ENCODE measurements at regions not wholly inside any gene's neighbourhood (a gene's known extent, or its start where the extent isn't known, plus 50 kb on each side); places are given as distances from the start of the nearest gene placed in this dataset.

DNA sequence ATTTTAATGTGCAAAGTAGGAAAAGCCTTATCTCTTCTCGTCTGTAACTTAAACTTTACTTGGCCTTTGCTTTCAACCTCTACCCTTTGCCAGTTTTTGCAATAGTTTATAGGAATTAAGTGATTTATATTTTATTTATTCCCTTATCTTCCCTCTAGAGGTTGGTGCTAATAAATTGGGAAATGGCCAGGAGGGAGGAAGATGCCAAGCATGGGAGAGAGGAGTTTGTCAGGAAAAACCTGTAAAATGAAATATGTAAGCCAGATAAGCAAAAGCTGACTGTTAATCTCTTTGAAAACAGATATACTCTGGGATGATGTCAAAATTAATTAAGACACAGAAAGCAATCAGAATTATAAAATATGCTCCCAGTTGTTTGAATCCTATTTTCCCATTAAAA, 484.5 kb downstream of the NR2F1-AS1 start:
- TF ChIP-seq CTCF (IDR thresholded peaks at IDR 0.05; ENCODE audit: low read depth, low read length) = no peak
- no peak overlapping the region for H3K4me3 ChIP-seq (ENCODE audit: low read depth, low read length)

GRCh38 chr5:93092349-93093105, 488.5 kb downstream of the NR2F1-AS1 start:
- 0 out of 2 replicates have a peak, but pooled peaks have one; percentile 24 for TF ChIP-seq CTCF (IDR thresholded peaks at IDR 0.05; ENCODE audit: low read depth, low read length)
- no peak overlapping the region for H3K4me3 ChIP-seq (ENCODE audit: low read depth, low read length)

GRCh38 chr5:93090698-93091097, 490.3 kb downstream of the NR2F1-AS1 start:
- no peak for TF ChIP-seq CTCF (IDR thresholded peaks at IDR 0.05; ENCODE audit: low read depth, low read length)
- H3K4me3 ChIP-seq (ENCODE audit: low read depth, low read length) = no peak overlapping the region

GRCh38 chr5:93088592-93089389, 492.2 kb downstream of the NR2F1-AS1 start:
- TF ChIP-seq CTCF (IDR thresholded peaks at IDR 0.05; ENCODE audit: low read depth, low read length) = no peak
- no peak overlapping the region for H3K4me3 ChIP-seq (ENCODE audit: low read depth, low read length)

- TF ChIP-seq CTCF (IDR thresholded peaks at IDR 0.05; ENCODE audit: low read depth, low read length) = no peak
- H3K4me3 ChIP-seq (ENCODE audit: low read depth, low read length) = no peak overlapping the region
Observed at GRCh38 chr5:93087326-93087725, 493.7 kb downstream of the NR2F1-AS1 start.

GRCh38 chr5:93082981-93083380, 498.0 kb downstream of the NR2F1-AS1 start:
- H3K4me3 ChIP-seq (ENCODE audit: low read depth, low read length) = no peak overlapping the region
- TF ChIP-seq CTCF (IDR thresholded peaks at IDR 0.05; ENCODE audit: low read depth, low read length) = no peak

DNA sequence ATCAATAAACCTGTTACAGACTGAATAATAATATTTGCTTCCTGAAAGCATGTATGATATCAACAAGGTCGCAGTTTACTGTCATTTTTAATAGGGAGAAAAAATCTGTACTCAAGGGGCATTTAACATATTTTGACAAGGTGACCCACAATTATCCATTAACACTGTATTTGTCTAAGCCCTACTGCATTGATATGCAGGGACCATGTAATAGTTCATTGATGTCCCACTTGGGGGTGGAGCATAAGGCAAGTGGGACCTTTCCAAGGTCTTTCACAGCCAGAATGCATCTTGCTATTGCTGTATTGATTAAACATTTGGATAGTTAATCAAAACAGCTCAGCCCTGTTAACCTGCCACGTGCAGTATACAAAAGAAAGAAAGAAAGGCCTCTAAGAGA, 502.0 kb downstream of the NR2F1-AS1 start:
- H3K4me3 ChIP-seq (ENCODE audit: low read depth, low read length) = peak overlapping the region; percentile 14; the same call in 1 of the 2 replicates
- TF ChIP-seq CTCF (IDR thresholded peaks at IDR 0.05; ENCODE audit: low read depth, low read length) = no peak

Data from WI38 (cell line).